Transverse colon (tissue), 4 donors: ENCODE measurements at regions not wholly inside any gene's neighbourhood (a gene's known extent, or its start where the extent isn't known, plus 50 kb on each side); places are given as distances from the start of the nearest gene placed in this dataset.

Experiments
- DNase-seq: peaks from one replicate; pipeline ENCODE4 v3.0.0-alpha.2; 2019
- H3K27ac ChIP-seq, 4 donors: fragments of 200-600 bp; sonication (generic); 2 replicates each; pipeline ENCODE4 v1.5.1; 2016 to 2018; ENCODE audit warnings: inconsistent platforms in 4 of 4
- H3K27me3 ChIP-seq: fragments of 200-600 bp; sonication (generic); 2 replicates; pipeline ENCODE4 v1.5.1; 2017; ENCODE audit warnings: inconsistent platforms
- H3K36me3 ChIP-seq, 4 donors: fragments of 200-600 bp; sonication (generic); 2 replicates each; pipeline ENCODE4 v1.5.1; 2017 to 2019; ENCODE audit warnings: inconsistent platforms in 4 of 4
- H3K4me1 ChIP-seq, 4 donors: fragments of 200-600 bp; sonication (generic); 2 replicates each; pipeline ENCODE4 v1.5.1; 2017 to 2020; ENCODE audit warnings: inconsistent platforms in 4 of 4
- H3K4me3 ChIP-seq, 4 donors: fragments of 200-600 bp; sonication (generic); 1 replicate in 1 of 4; 2 replicates in 3 of 4; pipeline versions ENCODE4 v1.5.1 to v1.6.1; 2017 to 2019; ENCODE audit warnings: inconsistent platforms in 4 of 4
- H3K9me3 ChIP-seq, 2 donors: fragments of 200-600 bp; sonication (generic); 2 replicates each; pipeline ENCODE4 v1.5.1; 2017 to 2019; ENCODE audit warnings: inconsistent platforms in 2 of 2
- CTCF ChIP-seq, 5 experiments: fragments of 200-600 bp in 3 of 5; fragments of 450-650 bp in 2 of 5; sonication (generic) in 3 of 5; IDR thresholded peaks; 1 replicate in 2 of 5; 2 replicates in 3 of 5; pipeline ENCODE4 v1.5.1; 2016 to 2017; ENCODE audit warnings: antibody characterized with exemption in 5 of 5, inconsistent platforms in 3 of 5, mild to moderate bottlenecking in 2 of 5, moderate library complexity in 1 of 5
- EP300 ChIP-seq: sonication (generic); formaldehyde crosslinking; IDR thresholded peaks from one replicate; pipeline ENCODE4 v1.6.1; 2017; ENCODE audit warnings: antibody characterized with exemption, low read depth
- POLR2A ChIP-seq: fragments of 450-650 bp; IDR thresholded peaks from one replicate; pipeline ENCODE4 v1.6.1; 2016; ENCODE audit warnings: antibody characterized with exemption, mild to moderate bottlenecking, moderate library complexity
- POLR2AphosphoS5 ChIP-seq, 3 donors: sonication (generic); formaldehyde crosslinking; IDR thresholded peaks; one replicate each; pipeline ENCODE4 v1.6.1; 2016; ENCODE audit warnings: antibody characterized with exemption in 3 of 3
- WGBS, 2 donors: methylation state at CpG; one replicate each; pipeline ENCODE4 v1.1.5; 2018; ENCODE audit warnings: low coverage in 1 of 2; 5-methylcytosine and 5-hydroxymethylcytosine counted together
- in situ Hi-C, 4 donors: fragments of 200-750 bp; cut with MboI; loops; one replicate each; pipeline versions ENCODE4 v1.15.0 to v1.15.1; 2017; ENCODE audit warnings: low sequenced_read_pairs in 3 of 4, low pct_ligation_motif_present in 1 of 4, low pct_unique_long_range_greater_than_20kb in 1 of 4
- intact Hi-C: fragments of 100-400 bp; cut with DNase I; formaldehyde crosslinking; loops from one replicate; pipeline ENCODE4 v1.15.1; 2023; ENCODE audit warnings: low total_unique reads

GRCh38 chr2:144583381-144583729 lies 63.4 kb upstream of the ZEB2 start:
- Histone ChIP-seq H3K4me3 (no peak overlapping the region), H3K4me1 (no peaks in the 10 kb centered on the region), H3K36me3 (no peaks in the 10 kb centered on the region), H3K9me3 (no peaks in the 10 kb centered on the region), H3K27ac (no peak overlapping the region), H3K27me3 (no peaks in the 10 kb centered on the region)
- no peak for DNase-seq
- WGBS, 2 donors, result 79 to 92% methylated on average over 6 of the region's 6 CpGs
- TF ChIP-seq CTCF (IDR thresholded peaks at IDR 0.05) (no peak), POLR2A (no peak), EP300 (no peak), POLR2AphosphoS5 (IDR thresholded peaks at IDR 0.05) (no peak)
- intact Hi-C loops (no loop called here), in situ Hi-C loops (no loop called here)

- no peak for DNase-seq
- intact Hi-C loops (no loop called here), in situ Hi-C loops (no loop called here)
- H3K27me3 ChIP-seq, result no peaks in the 10 kb centered on the region
- H3K36me3 ChIP-seq, result no peaks in the 10 kb centered on the region
- TF ChIP-seq POLR2A, result no peak
- TF ChIP-seq CTCF (IDR thresholded peaks at IDR 0.05), result no peak
- H3K4me3 ChIP-seq, result no peak overlapping the region
- H3K27ac ChIP-seq, result no peak overlapping the region
- H3K9me3 ChIP-seq, result no peaks in the 10 kb centered on the region
- H3K4me1 ChIP-seq, result no peaks in the 10 kb centered on the region
- WGBS, 2 donors, result 76 to 86% methylated on average over 1 to 12 of the region's 12 CpGs
Measured at GRCh38 chr2:144582651-144583380, 62.9 kb upstream of the ZEB2 start.

- no peak for DNase-seq
- Histone ChIP-seq H3K27ac (no peak overlapping the region), H3K27me3 (no peaks in the 10 kb centered on the region), H3K4me1 (no peaks in the 10 kb centered on the region), H3K36me3 (no peaks in the 10 kb centered on the region), H3K9me3 (no peaks in the 10 kb centered on the region), H3K4me3 (no peak overlapping the region)
- intact Hi-C loops, result no loop called here
- 77 to 80% methylated on average over 3 to 4 of the region's 4 CpGs for WGBS, 2 donors
- TF ChIP-seq POLR2AphosphoS5 (IDR thresholded peaks at IDR 0.05), result no peak
- no peak for TF ChIP-seq CTCF (IDR thresholded peaks at IDR 0.05)
- no peak for TF ChIP-seq POLR2A
- no peak for TF ChIP-seq EP300
- in situ Hi-C loops, result no loop called here
Measured at GRCh38 chr2:144580521-144581161, 60.7 kb upstream of the ZEB2 start.

GRCh38 chr2:144579556-144579955 lies 59.6 kb upstream of the ZEB2 start:
- WGBS, 2 donors, result 87 to 97% methylated on average over 3 to 4 of the region's 4 CpGs
- intact Hi-C loops (loop anchor here (2.0 kb wide), 1 partner anchor 43 kb away; no protein-coding TSS in a partner anchor), in situ Hi-C loops (no loop called here)
- DNase-seq, result no peak
- no peaks in the 10 kb centered on the region for H3K9me3 ChIP-seq
- no peaks in the 10 kb centered on the region for H3K4me1 ChIP-seq
- no peak overlapping the region for H3K4me3 ChIP-seq
- H3K27me3 ChIP-seq, result no peaks in the 10 kb centered on the region
- TF ChIP-seq POLR2A (no peak), POLR2AphosphoS5 (IDR thresholded peaks at IDR 0.05) (no peak), CTCF (IDR thresholded peaks at IDR 0.05) (no peak), EP300 (no peak)
- H3K36me3 ChIP-seq, result no peaks in the 10 kb centered on the region
- H3K27ac ChIP-seq, result no peak overlapping the region
